ENCODE measurements at regions not wholly inside any gene's neighbourhood (a gene's known extent, or its start where the extent isn't known, plus 50 kb on each side); places are given as distances from the start of the nearest gene placed in this dataset.
"Not testable (repeated sequence)": the region's sequence is repeated elsewhere in the genome, so short reads cannot be mapped to it uniquely, and the experiment has no call there.

DNA sequence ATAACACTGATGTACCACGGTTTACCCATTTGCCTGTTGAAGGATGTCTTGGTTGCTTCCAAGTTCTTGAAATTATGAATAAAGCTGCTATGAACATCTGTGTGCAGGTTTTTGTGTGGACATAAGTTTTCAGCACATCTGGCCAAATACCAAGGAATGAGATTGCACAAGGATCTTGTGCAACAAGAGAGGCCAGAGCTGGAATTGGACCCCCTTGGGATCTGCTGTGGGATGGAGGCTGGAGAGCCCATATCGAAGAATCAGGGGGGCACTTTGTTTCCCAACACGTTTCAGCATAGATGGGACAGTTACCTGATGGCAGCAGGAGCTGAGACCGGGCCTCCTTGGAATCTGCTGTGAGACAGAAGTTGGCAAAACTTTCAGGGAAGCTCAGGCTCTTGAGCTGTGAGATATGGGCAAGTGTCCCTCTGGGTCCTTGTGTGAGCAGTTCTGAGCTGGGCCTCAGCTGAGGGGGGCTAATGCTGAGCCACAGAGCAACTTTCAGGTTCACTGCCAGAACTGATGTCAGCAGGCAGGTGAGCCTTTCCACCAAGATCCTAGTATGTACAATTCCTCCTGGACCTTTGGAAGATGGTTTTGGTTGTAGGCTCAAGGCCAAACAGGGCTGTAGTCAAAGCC is 115.2 kb upstream of the RAB18 start:
- no peak for DNase-seq
- Histone ChIP-seq H3K27me3 (replicated peaks in 1 of 7) (peaks cover 0 to 7% (median 0%) of the 10 kb centered on the region in 7 donors), H3K4me1 (no peaks in the 10 kb centered on the region), H3K4me3 (no peak overlapping the region), H3K27ac (no peak overlapping the region), H3K9me3 (peaks cover 0 to 7% (median 0%) of the 10 kb centered on the region in 8 donors), H3K36me3 (no peaks in the 10 kb centered on the region)
- intact Hi-C loops (cut with DNase I; ENCODE audit: low total_unique reads): no loop called here
- 71 to 86% (median 78%) methylated on average over 4 of the region's 4 CpGs for WGBS, 5 donors
- no peak for TF ChIP-seq POLR2AphosphoS5 (IDR thresholded peaks at IDR 0.05)
- no peak for TF ChIP-seq POLR2A (IDR thresholded peaks at IDR 0.05)
- TF ChIP-seq, protein P1, sequence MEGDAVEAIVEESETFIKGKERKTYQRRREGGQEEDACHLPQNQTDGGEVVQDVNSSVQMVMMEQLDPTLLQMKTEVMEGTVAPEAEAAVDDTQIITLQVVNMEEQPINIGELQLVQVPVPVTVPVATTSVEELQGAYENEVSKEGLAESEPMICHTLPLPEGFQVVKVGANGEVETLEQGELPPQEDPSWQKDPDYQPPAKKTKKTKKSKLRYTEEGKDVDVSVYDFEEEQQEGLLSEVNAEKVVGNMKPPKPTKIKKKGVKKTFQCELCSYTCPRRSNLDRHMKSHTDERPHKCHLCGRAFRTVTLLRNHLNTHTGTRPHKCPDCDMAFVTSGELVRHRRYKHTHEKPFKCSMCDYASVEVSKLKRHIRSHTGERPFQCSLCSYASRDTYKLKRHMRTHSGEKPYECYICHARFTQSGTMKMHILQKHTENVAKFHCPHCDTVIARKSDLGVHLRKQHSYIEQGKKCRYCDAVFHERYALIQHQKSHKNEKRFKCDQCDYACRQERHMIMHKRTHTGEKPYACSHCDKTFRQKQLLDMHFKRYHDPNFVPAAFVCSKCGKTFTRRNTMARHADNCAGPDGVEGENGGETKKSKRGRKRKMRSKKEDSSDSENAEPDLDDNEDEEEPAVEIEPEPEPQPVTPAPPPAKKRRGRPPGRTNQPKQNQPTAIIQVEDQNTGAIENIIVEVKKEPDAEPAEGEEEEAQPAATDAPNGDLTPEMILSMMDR (IDR thresholded peaks at IDR 0.05 in 8 of 11, conservative IDR thresholded peaks at IDR 0.05 in 3 of 11): no peak

DNA sequence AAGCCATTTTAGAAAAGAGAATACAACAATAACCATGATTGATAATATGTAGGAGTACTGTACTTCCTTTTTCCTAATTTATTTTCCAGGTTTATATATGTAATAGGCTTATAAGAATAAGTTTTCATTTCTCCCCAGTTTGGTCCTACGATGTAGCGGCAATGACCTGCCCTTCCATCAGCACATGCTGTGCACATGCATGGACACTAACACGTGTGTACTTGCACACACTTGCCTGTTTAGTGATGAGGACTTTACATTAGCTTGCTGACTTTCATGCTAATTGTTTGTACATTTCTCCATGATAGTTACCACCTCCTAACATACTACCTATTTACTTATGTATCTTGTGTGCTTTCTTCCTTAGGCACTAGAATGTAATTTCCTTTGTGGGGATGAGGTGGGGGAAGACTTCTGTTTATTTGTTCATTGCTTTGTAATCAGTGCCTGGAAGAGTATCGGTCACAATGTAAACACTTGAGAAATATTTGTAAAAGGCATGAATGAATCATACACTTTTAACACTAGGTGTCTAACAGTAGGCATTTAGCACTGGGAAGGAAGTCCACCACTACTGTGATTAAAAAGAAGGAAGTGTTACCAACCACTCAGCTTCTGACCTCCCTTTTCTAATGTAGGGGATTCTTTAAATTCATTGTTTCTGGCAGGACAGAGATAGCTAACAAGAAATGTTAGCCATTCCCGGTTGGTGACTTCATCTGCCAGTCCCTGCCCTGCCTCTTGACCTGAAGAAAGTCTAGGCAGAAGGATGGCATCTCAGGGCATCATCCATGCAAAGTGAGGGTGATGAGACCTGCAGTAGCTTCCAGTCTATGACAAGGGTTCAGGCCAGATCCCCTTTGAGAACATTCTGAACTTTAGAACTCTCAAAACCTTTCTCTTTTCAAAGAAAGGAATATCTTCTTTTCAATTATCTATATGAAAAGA is 120.2 kb upstream of the RAB18 start:
- Histone ChIP-seq H3K27ac (no peak overlapping the region), H3K4me3 (no peak overlapping the region), H3K9me3 (peaks cover 0 to 5% (median 0%) of the 10 kb centered on the region in 8 donors), H3K36me3 (no peaks in the 10 kb centered on the region), H3K4me1 (no peaks in the 10 kb centered on the region), H3K27me3 (replicated peaks in 1 of 7) (peaks cover 0 to 8% (median 0%) of the 10 kb centered on the region in 7 donors)
- TF ChIP-seq POLR2A (IDR thresholded peaks at IDR 0.05) (no peak), POLR2AphosphoS5 (IDR thresholded peaks at IDR 0.05) (no peak)
- TF ChIP-seq, protein P1 (IDR thresholded peaks at IDR 0.05 in 8 of 11, conservative IDR thresholded peaks at IDR 0.05 in 3 of 11): no peak
- 64 to 71% (median 65%) methylated on average over 5 of the region's 5 CpGs for WGBS, 5 donors
- no peak for DNase-seq
- intact Hi-C loops (cut with DNase I; ENCODE audit: low total_unique reads): no loop called here

DNA sequence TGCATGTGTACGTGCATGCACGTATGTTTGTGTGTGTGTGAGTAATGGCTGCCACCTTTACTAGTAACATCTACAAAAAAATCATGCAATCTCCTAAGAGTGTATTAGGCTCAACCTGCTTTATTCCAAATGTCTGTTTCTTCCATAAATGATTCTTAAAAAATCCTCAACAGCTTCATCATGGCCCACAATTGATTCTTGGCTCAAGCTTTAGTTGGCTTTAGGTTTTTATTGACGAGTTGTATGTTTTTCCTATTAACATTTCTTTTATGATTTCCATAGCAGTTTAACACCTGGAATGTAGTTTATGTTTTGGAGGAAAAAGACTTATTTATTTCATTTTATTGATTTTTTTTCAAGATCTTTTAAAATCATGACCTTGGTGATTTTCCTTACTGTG is 121.9 kb upstream of the RAB18 start:
- Histone ChIP-seq H3K27me3 (replicated peaks in 1 of 7) (peaks cover 0 to 8% (median 0%) of the 10 kb centered on the region in 7 donors), H3K9me3 (peaks cover 0 to 5% (median 0%) of the 10 kb centered on the region in 8 donors), H3K4me1 (no peaks in the 10 kb centered on the region), H3K4me3 (no peak overlapping the region), H3K36me3 (no peaks in the 10 kb centered on the region), H3K27ac (no peak overlapping the region)
- no peak for DNase-seq
- TF ChIP-seq, protein P1 (IDR thresholded peaks at IDR 0.05 in 8 of 11, conservative IDR thresholded peaks at IDR 0.05 in 3 of 11): no peak
- no peak for TF ChIP-seq POLR2A (IDR thresholded peaks at IDR 0.05)
- TF ChIP-seq POLR2AphosphoS5 (IDR thresholded peaks at IDR 0.05): no peak
- WGBS, 5 donors: 76 to 96% (median 86%) methylated on average over 3 of the region's 3 CpGs
- intact Hi-C loops (cut with DNase I; ENCODE audit: low total_unique reads): no loop called here

DNA sequence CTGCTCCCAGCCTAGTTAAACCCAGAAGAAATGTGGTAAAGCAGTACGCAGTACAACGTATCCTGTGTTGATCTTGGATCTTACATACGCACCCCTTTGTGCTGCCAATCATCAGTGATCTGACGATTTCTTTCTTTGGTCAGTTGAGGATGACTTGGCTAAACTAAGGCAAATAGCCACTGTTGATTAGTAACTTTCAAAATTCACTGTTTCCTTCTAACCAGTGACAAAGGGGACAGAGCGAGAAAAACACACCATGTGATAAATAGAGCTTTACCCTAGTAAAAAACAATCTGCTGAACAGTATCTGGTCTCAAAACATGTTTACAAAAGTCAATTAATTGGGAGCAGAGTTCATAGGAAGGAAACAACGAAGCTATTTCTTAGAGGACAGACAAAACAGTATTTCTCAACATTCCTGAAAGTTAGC is 123.2 kb upstream of the RAB18 start:
- Histone ChIP-seq H3K36me3 (no peaks in the 10 kb centered on the region), H3K27ac (no peak overlapping the region), H3K27me3 (replicated peaks in 1 of 7) (peaks cover 0 to 8% (median 0%) of the 10 kb centered on the region in 7 donors), H3K9me3 (peaks cover 0 to 5% (median 0%) of the 10 kb centered on the region in 8 donors), H3K4me3 (no peak overlapping the region), H3K4me1 (no peaks in the 10 kb centered on the region)
- TF ChIP-seq, protein P1 (IDR thresholded peaks at IDR 0.05 in 8 of 11, conservative IDR thresholded peaks at IDR 0.05 in 3 of 11): no peak
- TF ChIP-seq POLR2AphosphoS5 (IDR thresholded peaks at IDR 0.05): no peak
- WGBS, 5 donors: 72 to 91% (median 79%) methylated on average over 6 of the region's 6 CpGs
- no peak for DNase-seq
- intact Hi-C loops (cut with DNase I; ENCODE audit: low total_unique reads): no loop called here

DNA sequence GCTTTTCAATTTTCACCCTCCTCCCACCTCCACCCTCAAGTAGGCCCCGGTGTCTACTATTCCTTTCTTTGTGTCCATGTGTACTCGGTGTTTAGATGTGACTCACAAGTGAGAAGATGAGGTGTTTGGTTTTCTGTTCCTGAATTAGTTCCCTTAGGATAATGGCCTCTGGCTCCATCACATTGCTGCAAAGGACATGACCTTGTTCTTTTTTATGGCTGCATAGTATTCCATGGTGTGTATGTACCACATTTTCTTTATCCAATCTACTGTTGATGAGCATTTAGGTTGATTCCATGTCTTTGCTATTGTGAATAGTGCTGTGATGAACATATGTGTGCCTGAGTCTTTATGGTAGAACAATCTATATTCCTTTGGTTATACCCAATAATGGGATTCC is 125.1 kb upstream of the RAB18 start:
- H3K27ac ChIP-seq; H3K4me3 ChIP-seq; intact Hi-C loops (cut with DNase I; ENCODE audit: low total_unique reads); DNase-seq; H3K9me3 ChIP-seq; H3K27me3 ChIP-seq (replicated peaks in 1 of 7); H3K36me3 ChIP-seq; H3K4me1 ChIP-seq: not testable (repeated sequence)
- 95 to 100% (median 96%) methylated on average over 2 of the region's 2 CpGs for WGBS, 5 donors

Measured in spleen (tissue), 11 donors.